Heart left ventricle (tissue), 16 donors: ENCODE measurements at regions not wholly inside any gene's neighbourhood (a gene's known extent, or its start where the extent isn't known, plus 50 kb on each side); places are given as distances from the start of the nearest gene placed in this dataset.
"Not testable (repeated sequence)": the region's sequence is repeated elsewhere in the genome, so short reads cannot be mapped to it uniquely, and the experiment has no call there.

Experiments
- ATAC-seq, 4 donors: fragments of 200-7000 bp; cut with Tn5 transposase; one replicate each; pipeline ENCODE4 v1.9.1; 2020 to 2022; ENCODE audit warnings: moderate library complexity in 4 of 4, mild to moderate bottlenecking in 3 of 4, moderate number of reproducible peaks in 1 of 4
- DNase-seq, 5 donors: peaks; one replicate each; pipeline ENCODE4 v3.0.0-alpha.2; 2020
- H3K27ac ChIP-seq, 12 donors: fragments of 200-600 bp; sonication (generic) in 4 of 12; one replicate each; pipeline versions ENCODE4 v1.5.0 to v1.8.0; 2016 to 2022; ENCODE audit warnings: mild to moderate bottlenecking in 2 of 12
- H3K27me3 ChIP-seq, 9 donors: fragments of 200-600 bp; sonication (generic) in 2 of 9; one replicate each; pipeline versions ENCODE4 v1.5.1 to v1.8.0; 2016 to 2022; ENCODE audit warnings: mild to moderate bottlenecking in 3 of 9
- H3K36me3 ChIP-seq, 9 donors: fragments of 200-600 bp; sonication (generic) in 2 of 9; one replicate each; pipeline versions ENCODE4 v1.5.0 to v1.8.0; 2018 to 2022; ENCODE audit warnings: mild to moderate bottlenecking in 2 of 9
- H3K4me1 ChIP-seq, 12 donors: fragments of 200-600 bp; sonication (generic) in 4 of 12; one replicate each; pipeline versions ENCODE4 v1.5.0 to v1.8.0; 2016 to 2022; ENCODE audit warnings: mild to moderate bottlenecking in 3 of 12
- H3K4me3 ChIP-seq, 12 donors: fragments of 200-600 bp; sonication (generic) in 4 of 12; one replicate each; pipeline versions ENCODE4 v1.5.0 to v1.8.0; 2017 to 2022; ENCODE audit warnings: mild to moderate bottlenecking in 9 of 12, moderate library complexity in 4 of 12
- H3K9me3 ChIP-seq, 12 donors: fragments of 200-600 bp; sonication (generic) in 4 of 12; one replicate each; pipeline versions ENCODE4 v1.5.0 to v1.8.0; 2016 to 2022; ENCODE audit warnings: mild to moderate bottlenecking in 1 of 12
- CTCF ChIP-seq, 12 donors: fragments of 200-600 bp; sonication (generic) in 4 of 12; IDR thresholded peaks; one replicate each; pipeline versions ENCODE4 v1.5.0 to v1.8.0; 2018 to 2022; ENCODE audit warnings: antibody characterized with exemption in 12 of 12, mild to moderate bottlenecking in 5 of 12
- POLR2A ChIP-seq, 2 donors: fragments of 450-650 bp; IDR thresholded peaks; one replicate each; pipeline ENCODE4 v1.6.1; 2017; ENCODE audit warnings: antibody characterized with exemption in 2 of 2, mild to moderate bottlenecking in 2 of 2, moderate library complexity in 2 of 2
- WGBS, 4 donors: extraction: QIAGEN DNeasy Blood & Tissue Kit in 2 of 4; methylation state at CpG; one replicate each; pipeline versions ENCODE4 v1.1.5 to v1.1.7; 2013 to 2018; 5-methylcytosine and 5-hydroxymethylcytosine counted together
- intact Hi-C, 10 donors: fragments of 100-400 bp; cut with DNase I; formaldehyde crosslinking; loops; one replicate each; pipeline versions ENCODE4 v1.11.1 to v1.14.2; 2022
- donor health status: ischemic (EF 13 %, LVEDD 7.1; RV severe dilation, severe dysfunction).
- donor health status: healthy with polysubstance abuse.
- donor health status: DM: no; HTN: yes; CAD: no.
- donor health status: DM: no; HTN: no; CAD: no.
- donor health status: ischemic (EF 25% LVEDD 6.9; RV normal size, moderate dysfunction).
- donor health status: ischemic (EF 25% LVEDD 5.7; RV mildly dilated, moderate dysfunction).
- donor health status: healthy.
- donor health status: DM: yes; HTN: yes; CAD: no.
- donor health status: ischemic (EF 35%, LVEDD 5.7; RV mildly dilated, moderate dysfunction).
- donor health status: nonischemic (EF 11% LVEDD 7.7; RV severe dilation, severe dysfunction).
- donor health status: DM: yes; HTN: yes; CAD: no.
- donor health status: PGD.
- donor health status: ischemic (EF 29% LVEDD 5.4; RV normal size, mild dysfunction).
- donor health status: nonischemic (EF 23%, LVEDD 6.1; RV moderate dilation, normal function).

GRCh38 chr5:158451203-158451992 lies 592.5 kb upstream of the CLINT1 start:
- TF ChIP-seq CTCF (IDR thresholded peaks at IDR 0.05), result no peak
- no peak for TF ChIP-seq POLR2A (IDR thresholded peaks at IDR 0.05)
- ATAC-seq, result peak; percentile 61 to 93 (median 84)
- H3K27ac ChIP-seq, result peak overlapping the region in 8 of 12 donors; percentile 4 to 66 (median 56)

GRCh38 chr5:158450751-158451171 lies 591.8 kb upstream of the CLINT1 start:
- H3K27ac ChIP-seq, result peak overlapping the region in 7 of 12 donors; percentile 4 to 66 (median 59)

More at GRCh38 chr5:158451203-158451992, 592.5 kb upstream of the CLINT1 start:
- H3K4me1 ChIP-seq, result peaks cover 0 to 28% (median 3%) of the 10 kb centered on the region in 12 donors
- no peaks in the 10 kb centered on the region for H3K9me3 ChIP-seq
- intact Hi-C loops, result no loop called here
- H3K4me3 ChIP-seq, result no peak overlapping the region
- 47 to 56% (median 51%) methylated on average over 8 of the region's 8 CpGs for WGBS, 4 donors
- no peaks in the 10 kb centered on the region for H3K27me3 ChIP-seq
- DNase-seq, result peak in 4 of 5 donors; percentile 54 to 75 (median 66)
- no peaks in the 10 kb centered on the region for H3K36me3 ChIP-seq

GRCh38 chr5:158446761-158447160 lies 587.8 kb upstream of the CLINT1 start:
- H3K36me3 ChIP-seq, DNase-seq, H3K27ac ChIP-seq, H3K27me3 ChIP-seq, intact Hi-C loops, ATAC-seq, H3K4me3 ChIP-seq: not testable (repeated sequence)
- peaks cover 0 to 18% (median 3%) of the 10 kb centered on the region in 12 donors for H3K4me1 ChIP-seq
- 61 to 81% (median 73%) methylated on average over 3 to 6 of the region's 6 CpGs for WGBS, 4 donors
- H3K9me3 ChIP-seq, result peaks cover 0 to 23% (median 1%) of the 10 kb centered on the region in 12 donors

More at GRCh38 chr5:158450751-158451171, 591.8 kb upstream of the CLINT1 start:
- H3K4me1 ChIP-seq, result peaks cover 0 to 27% (median 3%) of the 10 kb centered on the region in 12 donors
- TF ChIP-seq CTCF (IDR thresholded peaks at IDR 0.05) (no peak), POLR2A (IDR thresholded peaks at IDR 0.05) (no peak)
- H3K36me3 ChIP-seq, result no peaks in the 10 kb centered on the region
- H3K9me3 ChIP-seq, result peaks cover 0 to 4% (median 0%) of the 10 kb centered on the region in 12 donors
- ATAC-seq, result no peak
- WGBS, 4 donors, result 75 to 84% (median 82%) methylated on average over 5 of the region's 5 CpGs
- no peak for DNase-seq
- H3K4me3 ChIP-seq, result no peak overlapping the region
- no peaks in the 10 kb centered on the region for H3K27me3 ChIP-seq
- intact Hi-C loops, result no loop called here

GRCh38 chr5:158439204-158439603 lies 580.3 kb upstream of the CLINT1 start:
- WGBS, 4 donors, result 94 to 100% (median 96%) methylated on average over 3 of the region's 3 CpGs
- H3K36me3 ChIP-seq, DNase-seq, H3K4me1 ChIP-seq, H3K27me3 ChIP-seq, intact Hi-C loops, ATAC-seq, H3K9me3 ChIP-seq, H3K27ac ChIP-seq, H3K4me3 ChIP-seq: not testable (repeated sequence)

- Histone ChIP-seq H3K27ac (no peak overlapping the region), H3K4me3 (no peak overlapping the region), H3K4me1 (peaks cover 0 to 11% (median 0%) of the 10 kb centered on the region in 12 donors), H3K36me3 (no peaks in the 10 kb centered on the region), H3K27me3 (no peaks in the 10 kb centered on the region), H3K9me3 (no peaks in the 10 kb centered on the region)
- no peak for ATAC-seq
- 86 to 93% (median 91%) methylated on average over 2 of the region's 2 CpGs for WGBS, 4 donors
- no peak for TF ChIP-seq POLR2A (IDR thresholded peaks at IDR 0.05)
- no peak for TF ChIP-seq CTCF (IDR thresholded peaks at IDR 0.05)
- intact Hi-C loops, result no loop called here
- no peak for DNase-seq
These were observed 577.5 kb upstream of the CLINT1 start for GRCh38 chr5:158436271-158437065.
